HUDEP-2 (cell line): ENCODE measurements at regions not wholly inside any gene's neighbourhood (a gene's known extent, or its start where the extent isn't known, plus 50 kb on each side); places are given as distances from the start of the nearest gene placed in this dataset.

Source experiments
- DNase-seq, 76 experiments: peaks; one replicate each; lab custom pipeline; 2025; ENCODE audit not compliant: unreplicated experiment in 76 of 76; lab: John Stamatoyannopoulos, UW

DNA sequence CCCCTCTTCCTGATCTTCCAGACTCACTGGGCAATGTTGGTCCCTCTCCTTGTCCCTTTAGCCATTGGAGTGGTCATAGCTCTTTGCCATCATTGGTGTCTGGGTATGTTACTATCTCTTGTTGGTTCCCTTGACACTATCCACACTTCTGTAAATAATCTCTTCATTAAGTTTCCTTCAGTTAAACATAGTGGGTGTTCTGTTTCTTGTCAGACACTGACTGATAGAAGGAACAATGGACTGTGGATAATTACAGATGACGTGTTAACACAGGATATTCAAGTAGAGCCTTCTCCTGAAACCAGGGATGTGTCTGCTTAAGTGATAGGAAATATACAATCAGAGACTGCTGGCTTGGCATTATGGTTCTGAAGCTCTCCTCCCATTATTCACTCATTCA lies 458.3 kb upstream of the USP24 start:
- DNase-seq: no peak

DNA sequence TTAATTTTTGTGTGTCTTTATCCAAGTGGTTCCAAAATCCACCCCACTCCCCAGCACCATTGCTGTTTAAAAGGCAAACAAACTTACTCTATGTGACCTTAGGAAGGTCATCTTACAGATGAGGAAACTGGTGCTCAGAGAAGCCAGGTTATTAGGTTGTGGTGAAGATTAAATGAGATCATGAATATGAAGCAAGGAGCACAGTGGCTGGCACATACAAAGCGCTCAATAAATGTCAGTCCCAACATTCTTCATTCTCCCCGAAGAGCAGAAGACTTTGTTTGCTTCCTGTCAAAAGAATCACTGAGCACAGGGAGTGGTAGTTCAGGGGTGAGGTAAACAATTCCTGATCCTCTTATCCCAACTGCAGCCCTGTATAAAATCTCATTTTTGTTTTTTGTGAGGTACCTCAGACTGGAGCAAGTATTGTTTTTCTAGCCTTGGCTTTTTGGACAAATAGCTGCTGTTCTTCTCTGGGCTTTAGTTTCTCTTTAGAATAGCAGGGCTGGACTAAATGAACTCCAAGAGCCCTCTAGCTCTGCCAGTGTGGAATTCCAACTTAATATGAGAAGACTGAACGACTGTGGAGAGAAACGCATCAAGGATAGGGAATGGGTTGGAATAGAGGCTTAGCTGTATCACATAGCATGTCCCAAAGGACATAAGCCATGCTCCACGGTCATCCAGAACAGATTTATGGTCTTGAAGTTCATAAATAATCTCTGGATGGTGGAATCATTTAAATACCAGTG lies 455.3 kb upstream of the USP24 start:
- no peak for DNase-seq

DNA sequence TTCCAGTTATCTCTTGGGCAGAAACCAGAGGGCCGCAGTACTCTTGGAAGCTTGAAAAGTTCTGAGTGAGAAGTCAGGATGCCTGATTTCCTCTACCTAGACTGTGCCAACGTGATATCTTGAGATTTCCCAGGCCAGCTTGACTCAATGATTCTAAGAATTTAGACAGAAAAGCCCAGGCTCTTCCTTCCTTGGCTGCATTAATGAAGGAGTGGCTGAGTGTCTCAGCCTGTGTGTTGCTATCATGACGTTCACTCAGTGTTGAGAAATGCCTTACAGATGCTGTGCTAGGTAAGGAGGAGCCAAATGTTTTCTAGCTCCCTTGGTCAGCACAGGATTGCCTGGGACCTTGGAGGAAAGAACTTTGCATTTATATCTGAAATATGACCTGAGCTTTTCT lies 454.1 kb upstream of the USP24 start:
- DNase-seq: no peak

DNA sequence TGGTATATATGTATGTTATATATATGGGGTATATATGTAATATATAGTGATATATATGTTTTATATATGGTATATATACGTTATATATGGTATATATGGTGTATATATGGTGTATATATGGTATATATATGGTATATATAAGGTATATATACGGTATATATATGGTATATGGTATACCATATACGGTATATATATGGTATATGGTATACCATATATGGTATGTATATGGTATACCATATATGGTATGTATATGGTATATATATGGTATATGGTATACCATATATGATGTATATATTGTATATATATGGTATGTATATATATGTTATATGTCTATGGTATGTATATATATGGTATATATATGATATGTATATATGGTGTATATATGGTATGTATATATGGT lies 447.7 kb upstream of the USP24 start:
- no peak for DNase-seq

DNA sequence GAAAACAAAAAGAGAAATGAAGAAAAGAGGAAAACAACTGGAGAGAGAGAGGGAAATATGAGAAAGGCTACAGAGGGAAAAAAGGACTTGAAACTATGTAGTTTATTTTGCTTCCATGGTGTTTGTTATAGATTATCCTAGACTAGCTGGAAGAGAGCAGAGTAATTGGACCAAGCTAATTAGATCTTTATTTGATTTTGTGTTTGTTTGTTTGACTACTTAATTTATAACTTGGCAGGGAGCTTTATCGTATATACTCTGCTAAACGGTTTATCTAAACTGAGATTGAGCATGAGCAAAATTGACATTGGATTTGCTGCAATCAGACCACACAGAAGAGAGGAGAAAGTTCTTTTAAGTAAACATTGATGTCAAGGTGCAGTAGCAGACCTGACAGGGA lies 443.8 kb upstream of the USP24 start:
- no peak for DNase-seq

DNA sequence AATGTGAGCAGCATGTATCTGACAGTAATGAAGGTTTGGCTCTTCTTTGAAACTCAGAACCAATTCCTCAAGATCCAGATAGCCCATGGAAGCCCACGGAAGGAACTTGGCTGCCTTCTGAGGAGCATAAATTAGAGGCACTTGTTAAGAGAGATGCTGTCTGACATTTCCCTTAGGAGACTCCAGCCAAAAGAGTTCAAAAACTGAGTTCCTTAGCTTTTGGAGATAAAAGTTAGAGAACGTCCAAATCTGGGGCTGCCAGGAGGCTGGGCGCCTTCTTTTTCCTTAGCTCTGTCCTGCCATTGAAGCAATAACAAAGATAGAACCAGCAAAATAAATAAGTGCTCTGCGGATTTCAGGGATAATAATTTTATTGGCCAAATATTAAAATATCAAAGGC lies 439.6 kb upstream of the USP24 start:
- DNase-seq: no peak

DNA sequence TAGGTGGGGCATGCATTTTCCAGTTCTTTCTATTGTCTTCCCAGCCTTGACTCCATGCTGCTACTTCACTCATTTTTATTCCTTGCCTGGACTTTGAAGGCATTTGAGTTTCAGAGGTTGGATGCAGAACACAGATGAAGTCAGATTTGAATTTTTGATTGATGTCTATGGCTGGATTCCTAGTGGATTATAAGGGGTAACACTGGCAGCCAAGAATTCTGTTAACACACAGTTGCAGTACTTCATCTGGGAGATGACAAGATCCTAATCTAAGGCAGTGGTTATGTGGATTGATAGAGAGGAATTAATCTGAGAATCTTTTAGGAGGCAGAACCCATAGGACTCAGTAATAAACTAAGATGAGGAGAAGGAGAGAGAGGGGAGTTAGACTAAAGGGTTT lies 439.0 kb upstream of the USP24 start:
- DNase-seq: no peak

DNA sequence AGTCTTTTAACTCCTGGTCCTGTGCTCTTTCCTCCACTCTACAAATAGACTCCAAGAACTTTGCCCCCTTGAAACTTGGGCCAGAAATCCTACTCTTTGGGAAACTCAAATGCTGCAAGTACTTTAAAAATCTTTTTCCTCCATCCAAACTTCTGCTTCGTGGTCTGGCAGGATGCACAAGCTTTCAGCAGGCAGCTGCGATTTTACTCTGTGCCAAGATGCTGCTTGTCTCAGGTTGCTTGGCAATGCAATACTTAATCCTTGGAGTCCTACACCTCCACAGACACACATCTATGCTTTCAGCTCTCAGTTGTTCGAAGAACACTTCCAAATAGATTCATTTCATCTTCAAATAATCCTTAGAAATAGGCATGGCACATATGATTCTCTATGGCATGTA lies 435.3 kb upstream of the USP24 start:
- DNase-seq: no peak

DNA sequence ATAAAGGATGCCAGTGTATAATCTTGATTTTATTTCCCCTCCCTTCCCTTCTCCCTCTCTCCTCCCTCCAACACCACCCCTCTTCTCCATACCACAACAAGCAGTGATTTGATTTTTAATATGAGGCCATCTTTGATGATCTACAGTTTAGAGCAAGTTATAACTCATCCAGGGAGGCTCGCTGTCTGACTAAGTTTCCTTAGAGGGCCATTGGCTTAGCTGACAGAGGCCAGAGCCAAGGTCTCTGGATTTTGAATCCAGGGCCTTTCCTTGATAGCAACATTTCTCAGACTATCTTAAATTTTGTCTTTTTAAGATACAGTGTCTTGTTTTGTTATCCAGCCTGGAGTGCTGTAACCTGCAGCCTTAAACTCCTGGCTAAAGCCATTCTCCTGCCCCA lies 431.0 kb upstream of the USP24 start:
- no peak for DNase-seq

DNA sequence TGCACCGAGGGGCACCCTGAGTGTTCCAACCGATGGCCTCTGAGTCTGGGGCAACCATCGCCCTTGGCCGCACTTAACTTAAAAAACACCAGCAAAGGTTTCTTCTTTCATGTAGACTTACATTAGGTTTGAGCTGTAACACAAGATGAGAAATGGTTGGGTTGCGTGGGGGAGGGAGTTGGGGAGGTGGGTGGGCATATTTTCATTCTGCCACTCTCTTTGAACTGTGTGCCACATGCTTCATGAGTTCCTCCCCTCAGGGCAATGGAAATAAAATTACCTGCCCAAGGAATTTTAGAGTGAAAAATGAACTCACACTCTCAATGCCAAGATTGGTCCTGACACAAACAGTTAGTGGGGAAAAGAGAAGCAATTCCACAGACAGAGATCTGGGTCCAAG lies 430.1 kb upstream of the USP24 start:
- DNase-seq: no peak

DNA sequence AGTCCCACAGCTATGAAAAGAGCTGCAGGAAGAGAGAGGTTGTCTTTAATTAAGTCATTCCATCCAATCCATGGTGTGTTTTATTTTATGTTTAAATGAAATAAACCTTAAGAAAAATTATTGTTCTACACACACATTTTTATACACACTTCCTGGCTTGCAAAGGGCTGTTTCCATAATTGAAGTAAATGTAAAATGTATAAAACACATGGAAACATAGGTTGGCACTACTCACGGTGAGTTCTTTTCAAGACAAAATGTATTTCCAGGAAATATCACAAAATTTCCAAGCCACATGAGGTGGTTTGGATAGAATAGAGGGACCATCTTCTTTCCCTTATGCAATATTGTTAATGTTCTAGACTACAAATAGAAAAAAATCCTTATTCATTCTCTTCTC lies 426.8 kb upstream of the USP24 start:
- no peak for DNase-seq

DNA sequence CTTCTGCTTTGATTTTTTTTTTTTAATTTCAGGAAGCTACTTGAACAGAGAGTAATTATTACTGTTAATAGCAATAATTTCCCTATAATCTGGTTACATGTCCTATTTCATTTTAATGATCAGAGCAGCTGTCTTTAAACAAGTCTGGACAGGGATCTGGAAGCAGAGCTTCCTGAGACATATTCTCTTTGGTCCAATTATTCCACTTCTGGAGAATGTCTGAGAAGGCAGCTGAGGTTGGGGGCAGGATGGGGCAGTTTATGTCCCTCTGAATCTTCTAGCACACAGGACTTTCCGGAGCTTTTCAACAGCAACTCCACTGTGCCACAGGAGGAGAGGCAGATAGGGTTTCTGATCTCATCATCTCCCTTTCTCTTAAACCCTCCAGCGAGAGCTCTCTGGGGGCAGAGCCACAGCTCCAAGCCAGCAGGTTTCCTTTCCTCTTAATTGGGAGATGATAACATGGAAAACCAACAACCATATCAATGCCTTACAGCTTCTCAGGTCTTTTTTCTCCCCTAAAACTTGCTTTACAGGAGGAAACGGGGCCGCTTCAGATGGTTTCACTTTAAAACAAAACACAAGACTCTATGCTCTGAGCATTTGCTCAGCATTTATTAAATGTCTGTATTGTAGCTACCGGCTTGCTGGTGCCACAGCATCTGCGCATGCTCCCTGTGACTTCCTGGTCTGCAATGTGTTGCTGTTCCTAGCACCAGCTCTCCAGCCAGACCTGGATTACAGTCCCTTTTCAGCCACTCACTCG lies 425.7 kb upstream of the USP24 start:
- no peak for DNase-seq

DNA sequence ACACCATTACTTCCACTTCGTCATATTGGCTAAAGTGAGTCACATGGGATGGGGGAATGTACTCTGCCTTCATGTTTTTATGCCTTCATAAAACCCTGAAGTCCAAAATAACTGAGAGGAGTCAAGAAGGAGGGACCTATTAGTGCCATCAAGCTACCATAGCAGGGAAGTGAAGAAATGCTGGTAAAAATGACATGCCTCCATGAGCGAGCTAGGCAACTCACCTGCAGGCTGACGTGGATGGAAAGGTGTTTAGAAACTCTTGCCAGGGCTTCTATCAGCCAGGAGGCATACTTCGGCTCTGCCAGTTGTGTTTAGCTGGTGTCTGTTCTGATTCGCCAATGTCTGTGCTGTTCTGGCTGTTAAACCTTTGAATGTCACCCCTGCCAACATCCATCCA lies 424.4 kb upstream of the USP24 start:
- no peak for DNase-seq

DNA sequence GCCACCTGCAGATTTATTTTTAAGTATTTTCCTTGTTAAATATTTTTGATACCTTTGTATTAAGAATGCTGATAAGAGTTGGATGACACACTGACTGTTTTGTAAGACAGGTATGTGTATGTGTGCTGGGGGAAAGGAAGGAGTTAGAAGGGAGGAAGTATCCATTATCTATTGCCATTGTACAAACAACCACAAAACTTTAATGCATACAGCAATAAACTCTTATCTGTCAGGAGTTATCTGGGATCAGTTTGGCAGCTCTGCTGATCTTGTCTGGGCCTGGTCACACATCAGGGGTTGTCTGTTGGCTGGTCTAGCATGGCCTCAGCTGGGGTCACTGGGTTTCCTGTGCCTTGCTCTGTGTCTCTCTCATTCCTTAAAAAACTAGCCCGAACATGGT lies 423.9 kb upstream of the USP24 start:
- no peak for DNase-seq

DNA sequence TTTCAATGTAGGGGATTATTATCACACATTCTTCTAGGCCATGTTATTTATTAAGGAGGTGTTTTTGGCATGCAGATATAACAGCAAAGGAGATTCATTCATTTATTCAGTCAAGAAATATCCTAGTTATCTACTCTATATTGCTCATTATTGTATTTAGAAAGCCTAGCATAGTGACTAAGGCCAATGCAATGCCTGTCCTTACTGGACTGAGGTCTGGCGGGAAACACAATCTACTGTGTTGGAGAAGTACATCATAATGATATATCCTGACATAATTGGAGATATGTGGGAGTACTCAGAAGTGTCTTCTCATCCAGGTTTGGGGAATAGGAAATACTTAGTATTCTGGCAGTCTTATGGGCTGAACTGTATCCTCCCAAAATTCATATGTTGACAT lies 421.5 kb upstream of the USP24 start:
- no peak for DNase-seq

DNA sequence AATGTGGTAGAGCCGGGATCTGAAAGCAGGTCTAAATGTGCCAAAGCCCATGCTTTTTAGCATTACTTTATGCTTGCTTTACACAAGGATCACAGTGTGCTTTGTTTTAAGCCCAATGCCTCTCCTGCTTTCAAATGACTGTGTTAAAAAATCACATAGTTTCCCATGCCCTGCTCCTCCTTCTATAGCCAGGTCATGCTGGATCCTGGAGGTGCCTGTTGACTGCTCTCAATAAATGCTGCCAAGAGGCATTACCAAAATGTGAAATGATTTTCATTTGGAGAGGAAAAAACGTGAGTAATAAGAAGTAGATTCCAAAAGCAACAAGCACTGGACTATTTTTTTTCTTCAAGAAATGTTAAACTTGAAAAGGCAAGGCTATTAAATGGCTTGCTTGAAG lies 420.7 kb upstream of the USP24 start:
- no peak for DNase-seq

DNA sequence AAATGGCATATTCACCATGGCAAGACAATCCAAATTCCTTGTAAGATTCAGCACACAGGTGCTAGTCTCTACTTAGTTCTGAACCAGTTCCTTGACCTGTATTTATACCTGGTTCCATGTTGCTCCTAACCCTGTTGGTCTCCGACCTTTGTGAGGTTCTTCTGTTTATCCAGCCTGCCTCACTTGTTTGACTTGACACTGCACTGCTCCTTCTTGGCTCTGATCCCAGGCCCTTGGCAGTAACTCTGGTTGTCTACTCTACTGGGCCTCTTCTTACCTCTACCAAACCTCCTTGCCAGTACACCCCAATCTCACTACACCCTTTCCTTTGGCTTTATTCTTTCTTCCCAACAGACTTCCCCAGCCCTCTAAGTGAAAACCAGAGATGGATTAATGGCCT lies 419.4 kb upstream of the USP24 start:
- DNase-seq: no peak

DNA sequence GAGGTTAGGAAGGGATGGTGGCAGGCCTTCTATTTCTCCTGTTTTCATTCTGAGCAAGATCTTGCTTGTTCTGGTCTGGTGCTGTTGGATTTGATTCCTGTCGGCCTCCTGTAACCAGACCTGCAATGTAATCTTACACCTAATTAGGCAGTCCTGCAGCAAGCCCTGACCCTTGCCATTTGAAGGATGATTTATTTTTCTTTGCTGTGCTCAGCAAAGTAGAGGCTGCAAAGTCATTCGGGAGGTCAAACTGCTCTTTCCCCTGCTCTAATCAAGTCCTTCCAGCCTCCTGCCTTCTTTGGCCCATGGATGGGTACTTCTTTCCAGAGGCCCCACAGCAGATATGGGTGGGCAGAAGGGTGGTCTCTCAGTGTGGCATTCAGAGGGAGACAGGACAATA lies 417.7 kb upstream of the USP24 start:
- no peak for DNase-seq

DNA sequence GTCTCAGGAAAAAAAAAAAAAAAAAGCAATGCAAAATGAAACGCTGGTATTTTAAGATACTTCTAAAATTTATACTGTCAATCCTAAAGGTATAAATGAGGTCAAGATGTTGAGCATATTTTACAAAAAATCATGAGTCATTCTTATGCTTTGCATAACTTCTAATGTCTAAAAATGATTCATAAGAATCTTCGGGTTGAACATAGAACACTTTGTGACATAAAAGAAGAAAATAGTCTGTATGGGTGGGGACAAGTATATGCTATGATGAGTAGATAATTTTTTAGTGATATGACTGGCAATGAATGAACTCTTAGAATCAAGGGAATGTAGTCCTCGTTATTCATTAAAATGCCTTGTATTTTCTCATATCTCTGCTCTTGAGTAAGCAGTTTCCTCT lies 416.9 kb upstream of the USP24 start:
- no peak for DNase-seq

DNA sequence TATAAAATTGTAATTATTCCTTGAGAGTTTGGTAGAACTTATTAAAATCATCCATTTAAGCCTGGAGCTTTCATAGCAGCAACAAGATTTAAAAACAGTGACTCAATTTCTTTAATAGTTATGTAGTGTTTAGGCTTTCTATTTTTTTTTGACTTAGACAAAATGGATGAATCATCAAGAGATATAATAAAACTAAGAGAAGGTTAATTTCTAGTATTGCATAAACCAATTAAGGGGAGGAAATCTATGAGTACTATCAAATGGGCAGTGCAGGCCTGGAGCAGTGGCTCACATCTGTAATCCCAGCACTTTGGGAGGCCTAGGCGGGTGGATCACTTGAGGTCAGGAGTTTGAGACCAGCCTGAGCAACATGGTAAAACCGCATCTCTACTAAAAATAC lies 416.3 kb upstream of the USP24 start:
- DNase-seq: no peak

DNA sequence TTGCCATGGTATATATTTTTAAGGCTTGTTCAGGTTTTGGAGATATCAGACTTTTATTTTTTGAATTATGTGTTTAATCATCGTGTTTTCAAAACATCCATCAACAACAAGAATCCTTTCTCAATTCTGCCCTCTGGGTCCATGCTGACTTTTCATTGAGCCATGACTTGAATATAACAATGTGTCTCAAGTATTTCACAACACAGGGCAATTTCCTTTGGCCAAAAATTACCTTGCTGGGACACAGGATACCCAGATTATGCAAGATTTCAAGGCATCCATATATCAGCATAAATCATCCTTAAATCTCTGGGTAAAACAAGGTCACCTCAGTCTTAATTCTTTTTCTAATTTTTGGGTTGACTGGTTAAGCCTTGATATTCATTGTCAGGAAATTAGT lies 411.2 kb upstream of the USP24 start:
- DNase-seq: no peak

DNA sequence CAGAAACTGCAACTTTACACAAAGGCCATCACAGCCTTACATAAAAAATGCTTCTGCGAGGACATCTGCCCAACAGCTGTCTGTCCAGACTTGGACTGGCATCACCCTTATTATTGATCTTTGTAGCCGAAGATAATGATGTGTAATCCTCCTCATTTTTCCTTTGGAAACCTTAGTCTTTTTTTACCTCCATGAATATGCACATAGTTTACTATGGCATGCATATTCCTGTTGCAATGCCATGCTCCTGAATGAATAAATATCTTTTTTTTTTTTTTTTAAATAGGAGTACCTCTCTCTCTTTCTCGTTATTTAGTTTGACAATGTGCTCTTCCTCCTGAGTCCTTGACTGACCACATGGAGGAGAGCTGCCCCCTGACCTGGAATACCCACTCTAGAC lies 409.6 kb upstream of the USP24 start:
- DNase-seq: no peak

DNA sequence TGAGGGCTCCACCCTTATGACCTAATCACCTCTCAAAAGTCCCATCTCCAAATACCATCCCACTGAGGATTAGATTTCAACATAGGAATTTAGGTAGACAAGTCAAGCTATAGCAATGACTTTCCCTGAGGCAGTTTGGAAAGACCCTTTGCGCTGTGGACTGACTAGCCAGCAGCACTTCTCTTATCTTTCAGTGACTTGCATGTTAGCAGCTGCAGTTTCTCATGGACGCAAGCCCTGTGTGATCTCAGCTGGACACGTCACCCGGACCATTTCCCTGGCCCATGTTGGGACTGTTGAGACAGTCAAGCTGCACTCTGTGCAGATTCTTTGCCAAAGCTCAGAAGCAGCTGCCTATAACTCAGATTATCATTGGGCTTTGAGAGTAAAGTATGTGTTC lies 408.1 kb upstream of the USP24 start:
- no peak for DNase-seq
